ENCODE measurements at regions not wholly inside any gene's neighbourhood (a gene's known extent, or its start where the extent isn't known, plus 50 kb on each side); places are given as distances from the start of the nearest gene placed in this dataset.

DNA sequence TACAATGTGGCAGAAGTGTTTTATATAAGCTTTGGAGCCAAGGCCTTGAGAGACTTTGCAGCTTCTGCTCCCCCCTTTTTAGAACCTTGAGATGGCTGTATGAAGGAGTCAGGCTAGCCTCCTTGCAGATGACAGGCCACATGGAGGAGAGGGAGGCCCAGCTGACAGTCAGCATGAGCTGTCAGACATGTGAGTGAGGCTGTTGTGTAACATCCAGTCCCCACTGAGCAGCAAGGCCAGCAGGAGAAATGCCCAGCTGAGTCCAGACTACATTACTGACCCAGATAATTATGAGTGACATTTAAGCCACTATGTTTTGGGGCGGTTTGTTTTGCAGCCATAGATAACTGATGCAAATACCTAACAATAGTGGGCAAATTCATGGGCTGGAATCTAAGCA is 515.3 kb upstream of the ARX start:
- H3K27ac ChIP-seq (ENCODE audit: low read depth, low read length, poor library complexity, severe bottlenecking), result no peak overlapping the region
- H3K4me1 ChIP-seq (ENCODE audit: insufficient read depth, low read length, poor library complexity, severe bottlenecking), result no peaks in the 10 kb centered on the region
- ChIA-PET CTCF (ENCODE audit: unreplicated experiment) (no interaction called here), POLR2A (no interaction called here)
- H3K4me3 ChIP-seq (ENCODE audit: low read depth, low read length, poor library complexity, severe bottlenecking), result no peak overlapping the region
- H2AFZ ChIP-seq (ENCODE audit: low read length), result no peak overlapping the region
- H3K36me3 ChIP-seq (ENCODE audit: insufficient read depth, low read length), result no peaks in the 10 kb centered on the region
- no peak for DNase-seq (ENCODE audit: low spot score)
- no peak for TF ChIP-seq EZH2phosphoT487 (IDR thresholded peaks at IDR 0.05; ENCODE audit: borderline replicate concordance, low read depth, low read length)
- TF ChIP-seq, protein P1, sequence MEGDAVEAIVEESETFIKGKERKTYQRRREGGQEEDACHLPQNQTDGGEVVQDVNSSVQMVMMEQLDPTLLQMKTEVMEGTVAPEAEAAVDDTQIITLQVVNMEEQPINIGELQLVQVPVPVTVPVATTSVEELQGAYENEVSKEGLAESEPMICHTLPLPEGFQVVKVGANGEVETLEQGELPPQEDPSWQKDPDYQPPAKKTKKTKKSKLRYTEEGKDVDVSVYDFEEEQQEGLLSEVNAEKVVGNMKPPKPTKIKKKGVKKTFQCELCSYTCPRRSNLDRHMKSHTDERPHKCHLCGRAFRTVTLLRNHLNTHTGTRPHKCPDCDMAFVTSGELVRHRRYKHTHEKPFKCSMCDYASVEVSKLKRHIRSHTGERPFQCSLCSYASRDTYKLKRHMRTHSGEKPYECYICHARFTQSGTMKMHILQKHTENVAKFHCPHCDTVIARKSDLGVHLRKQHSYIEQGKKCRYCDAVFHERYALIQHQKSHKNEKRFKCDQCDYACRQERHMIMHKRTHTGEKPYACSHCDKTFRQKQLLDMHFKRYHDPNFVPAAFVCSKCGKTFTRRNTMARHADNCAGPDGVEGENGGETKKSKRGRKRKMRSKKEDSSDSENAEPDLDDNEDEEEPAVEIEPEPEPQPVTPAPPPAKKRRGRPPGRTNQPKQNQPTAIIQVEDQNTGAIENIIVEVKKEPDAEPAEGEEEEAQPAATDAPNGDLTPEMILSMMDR (conservative IDR thresholded peaks at IDR 0.05; ENCODE audit: low read length), result no peak
- H3K79me2 ChIP-seq (ENCODE audit: insufficient read depth, low read depth, low read length), result no peaks in the 10 kb centered on the region
- no peak overlapping the region for H3K4me2 ChIP-seq (ENCODE audit: low read length)
- H3K9me2 ChIP-seq (ENCODE audit: insufficient read depth, low read length), result no peaks in the 10 kb centered on the region
- BruUV-seq (replicated peaks), result no TSS peak
- H3K9me3 ChIP-seq (ENCODE audit: low read length), result no peaks in the 10 kb centered on the region
- no peaks in the 10 kb centered on the region for H4K20me1 ChIP-seq (ENCODE audit: insufficient read depth, low read length)
- intact Hi-C loops (cut with micrococcal nuclease; ENCODE audit: unreplicated experiment), result no loop called here

GRCh38 chrX:25534091-25534490 is 518.3 kb upstream of the ARX start:
- Histone ChIP-seq H3K27ac (ENCODE audit: low read depth, low read length, poor library complexity, severe bottlenecking) (no peak overlapping the region), H3K4me3 (ENCODE audit: low read depth, low read length, poor library complexity, severe bottlenecking) (no peak overlapping the region), H4K20me1 (ENCODE audit: insufficient read depth, low read length) (no peaks in the 10 kb centered on the region), H3K9me3 (ENCODE audit: low read length) (no peaks in the 10 kb centered on the region), H3K36me3 (ENCODE audit: insufficient read depth, low read length) (no peaks in the 10 kb centered on the region), H3K79me2 (ENCODE audit: insufficient read depth, low read depth, low read length) (no peaks in the 10 kb centered on the region), H3K4me2 (ENCODE audit: low read length) (no peak overlapping the region), H3K4me1 (ENCODE audit: insufficient read depth, low read length, poor library complexity, severe bottlenecking) (no peaks in the 10 kb centered on the region), H2AFZ (ENCODE audit: low read length) (no peak overlapping the region), H3K9me2 (ENCODE audit: insufficient read depth, low read length) (no peaks in the 10 kb centered on the region)
- ChIA-PET CTCF (ENCODE audit: unreplicated experiment) (no interaction called here), POLR2A (no interaction called here)
- no TSS peak for BruUV-seq (replicated peaks)
- TF ChIP-seq, protein P1 (conservative IDR thresholded peaks at IDR 0.05; ENCODE audit: low read length), result no peak
- no peak for TF ChIP-seq EZH2phosphoT487 (IDR thresholded peaks at IDR 0.05; ENCODE audit: borderline replicate concordance, low read depth, low read length)
- intact Hi-C loops (cut with micrococcal nuclease; ENCODE audit: unreplicated experiment), result no loop called here
- no peak for DNase-seq (ENCODE audit: low spot score)

- Histone ChIP-seq H3K27ac (ENCODE audit: low read depth, low read length, poor library complexity, severe bottlenecking) (no peak overlapping the region), H4K20me1 (ENCODE audit: insufficient read depth, low read length) (no peaks in the 10 kb centered on the region), H3K9me3 (ENCODE audit: low read length) (no peaks in the 10 kb centered on the region), H3K9me2 (ENCODE audit: insufficient read depth, low read length) (no peaks in the 10 kb centered on the region), H3K4me3 (ENCODE audit: low read depth, low read length, poor library complexity, severe bottlenecking) (no peak overlapping the region), H3K4me1 (ENCODE audit: insufficient read depth, low read length, poor library complexity, severe bottlenecking) (no peaks in the 10 kb centered on the region), H3K36me3 (ENCODE audit: insufficient read depth, low read length) (no peaks in the 10 kb centered on the region), H3K4me2 (ENCODE audit: low read length) (no peak overlapping the region), H3K79me2 (ENCODE audit: insufficient read depth, low read depth, low read length) (no peaks in the 10 kb centered on the region), H2AFZ (ENCODE audit: low read length) (no peak overlapping the region)
- intact Hi-C loops (cut with micrococcal nuclease; ENCODE audit: unreplicated experiment), result no loop called here
- no peak for DNase-seq (ENCODE audit: low spot score)
- no peak for TF ChIP-seq EZH2phosphoT487 (IDR thresholded peaks at IDR 0.05; ENCODE audit: borderline replicate concordance, low read depth, low read length)
- TF ChIP-seq, protein P1 (conservative IDR thresholded peaks at IDR 0.05; ENCODE audit: low read length), result no peak
- ChIA-PET CTCF (ENCODE audit: unreplicated experiment) (no interaction called here), POLR2A (no interaction called here)
- no TSS peak for BruUV-seq (replicated peaks)
Measured at GRCh38 chrX:25536307-25536970, 520.7 kb upstream of the ARX start.
